Common myeloid progenitor, CD34-positive (primary cell): ENCODE measurements at regions not wholly inside any gene's neighbourhood (a gene's known extent, or its start where the extent isn't known, plus 50 kb on each side); places are given as distances from the start of the nearest gene placed in this dataset.

ENCODE experiments used
- CTCF ChIA-PET: fragments of 350-600 bp; sonication (Branson Sonifier 250); formaldehyde crosslinking; loops from one replicate; lab custom pipeline; 2021; ENCODE audit warnings: antibody characterized with exemption; lab: Charles Lee
- POLR2A ChIA-PET: fragments of 350-600 bp; sonication (Branson Sonifier 250); formaldehyde crosslinking; loops from one replicate; lab custom pipeline; 2021; ENCODE audit warnings: antibody characterized with exemption; lab: Charles Lee
- DNase-seq, 3 donors: peaks; one replicate each; pipeline versions ENCODE4 v3.0.0 to v3.0.0-alpha.2; 2013
- H3K27ac ChIP-seq, 2 experiments: 1 replicate in 1 of 2; 2 replicates in 1 of 2; pipeline ENCODE4 v1.7.0; 2013; ENCODE audit warnings: inconsistent platforms in 2 of 2, low read length in 2 of 2, mild to moderate bottlenecking in 2 of 2, low read depth in 1 of 2, moderate library complexity in 1 of 2; ENCODE audit not compliant: severe bottlenecking in 2 of 2, insufficient read depth in 1 of 2, poor library complexity in 1 of 2
- H3K27me3 ChIP-seq, 5 experiments: replicated peaks in 2 of 5; 1 replicate in 3 of 5; 2 replicates in 2 of 5; pipeline versions ENCODE4 v1.6.1 to v1.7.0; 2013; ENCODE audit warnings: low read length in 4 of 5, mild to moderate bottlenecking in 2 of 5, moderate library complexity in 2 of 5, inconsistent platforms in 1 of 5; ENCODE audit not compliant: insufficient read depth in 5 of 5, control insufficient read depth in 4 of 5
- H3K36me3 ChIP-seq, 4 experiments: 1 replicate in 2 of 4; 2 replicates in 2 of 4; pipeline versions ENCODE4 v1.6.1 to v1.7.0; 2013; ENCODE audit warnings: low read length in 3 of 4, control low read depth in 1 of 4, mild to moderate bottlenecking in 1 of 4; ENCODE audit not compliant: control insufficient read depth in 4 of 4, insufficient read depth in 4 of 4
- H3K4me1 ChIP-seq, 4 experiments: 1 replicate in 3 of 4; 2 replicates in 1 of 4; pipeline versions ENCODE4 v1.6.1 to v1.7.1; 2013; ENCODE audit warnings: low read length in 3 of 4, mild to moderate bottlenecking in 3 of 4, control low read depth in 1 of 4, inconsistent platforms in 1 of 4, moderate library complexity in 1 of 4; ENCODE audit not compliant: control insufficient read depth in 4 of 4, insufficient read depth in 4 of 4; ENCODE audit errors: control extremely low read depth in 1 of 4
- H3K4me3 ChIP-seq, 7 experiments: 1 replicate in 4 of 7; 2 replicates in 3 of 7; pipeline versions ENCODE4 v1.5.1 to v1.7.0; 2013; ENCODE audit warnings: mild to moderate bottlenecking in 7 of 7, low read length in 6 of 7, moderate library complexity in 6 of 7, inconsistent platforms in 2 of 7, low read depth in 2 of 7, control low read depth in 1 of 7; ENCODE audit not compliant: insufficient read depth in 4 of 7, control insufficient read depth in 1 of 7; ENCODE audit errors: extremely low read depth in 1 of 7
- H3K9me3 ChIP-seq, 5 experiments: 1 replicate in 4 of 5; 2 replicates in 1 of 5; pipeline versions ENCODE4 v1.6.1 to v1.7.1; 2013; ENCODE audit warnings: low read length in 4 of 5, mild to moderate bottlenecking in 2 of 5, inconsistent platforms in 1 of 5, low read depth in 1 of 5, moderate library complexity in 1 of 5; ENCODE audit not compliant: control insufficient read depth in 4 of 5, insufficient read depth in 2 of 5; ENCODE audit errors: control extremely low read depth in 1 of 5
- WGBS: methylation state at CpG from one replicate; pipeline ENCODE4 v1.1.5; 2013; ENCODE audit not compliant: insufficient coverage; 5-methylcytosine and 5-hydroxymethylcytosine counted together

DNA sequence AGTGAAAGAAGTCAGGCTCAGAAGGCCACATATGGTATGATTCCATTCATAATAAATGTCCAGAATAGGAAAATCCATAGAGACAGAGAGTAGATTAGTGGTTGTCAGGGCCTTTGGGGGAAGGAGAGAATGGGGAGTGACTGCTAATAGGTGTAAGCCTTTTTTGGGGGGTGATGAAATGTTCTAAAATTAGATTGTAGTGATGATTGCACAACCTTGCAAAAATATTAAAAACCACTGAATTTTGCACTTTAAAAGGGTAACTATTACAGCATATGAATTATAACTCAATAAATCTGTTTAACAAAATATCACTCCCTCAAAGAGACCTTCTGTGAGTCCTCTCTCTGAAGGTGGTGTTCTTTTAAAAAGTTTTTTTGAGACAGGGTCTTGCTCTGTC is 72.3 kb upstream of the GRK3 start:
- ChIA-PET POLR2A (no interaction called here), CTCF (no interaction called here)
- Histone ChIP-seq H3K4me1 (peaks cover 11 to 32% (median 30%) of the 10 kb centered on the region in 4 experiments), H3K36me3 (peaks cover 0 to 7% (median under 1%) of the 10 kb centered on the region in 4 experiments), H3K27ac (no peak overlapping the region), H3K4me3 (peak overlapping the region in 1 of 7 experiments; percentile 43), H3K9me3 (peaks cover 0 to 3% (median 0%) of the 10 kb centered on the region in 5 experiments), H3K27me3 (peaks cover 0 to 9% (median 2%) of the 10 kb centered on the region in 5 experiments)
- no peak for DNase-seq

DNA sequence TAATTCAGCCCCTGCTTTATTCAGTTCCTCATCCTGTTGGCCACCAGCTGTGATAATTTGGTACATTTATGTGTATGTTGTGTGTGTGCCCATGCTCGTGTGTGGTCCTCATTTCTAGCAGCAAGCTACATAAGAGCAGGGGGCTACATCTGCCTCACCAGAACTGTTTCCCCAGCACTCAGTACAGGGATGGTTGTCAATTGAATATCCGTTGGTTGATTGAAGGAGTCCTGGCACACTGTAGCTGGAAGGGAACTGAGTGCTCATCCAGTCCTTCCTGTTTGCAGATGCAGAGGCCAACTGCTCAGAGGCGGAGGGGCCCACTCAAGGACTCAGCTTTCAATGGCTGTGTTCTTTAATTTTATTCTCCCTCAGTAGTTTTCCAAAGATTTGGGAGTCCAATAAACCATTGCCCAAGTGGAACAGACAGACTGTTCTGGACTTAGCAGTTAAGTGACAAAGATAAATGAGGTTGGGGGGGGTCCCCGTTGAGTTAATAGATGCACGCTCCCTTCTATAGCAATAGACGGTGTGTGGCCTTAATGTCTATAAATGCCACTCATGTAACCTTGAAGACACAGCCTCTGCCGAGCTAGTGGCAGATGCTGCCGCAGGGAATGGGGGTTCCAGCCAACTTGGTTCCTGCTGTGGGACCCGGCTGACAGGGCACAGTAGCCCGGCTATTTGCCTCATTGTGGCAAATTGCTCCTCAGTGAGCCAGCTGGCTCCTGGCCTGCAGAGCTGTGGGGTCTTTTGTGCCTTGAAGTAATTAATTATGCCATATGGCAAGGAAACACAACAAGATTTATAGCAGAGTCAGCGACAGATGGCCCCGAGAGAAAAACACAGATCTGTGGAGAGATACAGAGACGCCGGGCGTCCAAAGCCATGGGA is 71.4 kb upstream of the GRK3 start:
- peaks cover 0 to 7% (median under 1%) of the 10 kb centered on the region in 4 experiments for H3K36me3 ChIP-seq
- peaks cover 0 to 3% (median 0%) of the 10 kb centered on the region in 5 experiments for H3K9me3 ChIP-seq
- peak overlapping the region in 4 of 7 experiments; percentile 3 to 50 (median 42) for H3K4me3 ChIP-seq
- WGBS = 3% methylated on average over 10 of the region's 15 CpGs
- ChIA-PET POLR2A (interaction anchor here (1.2 kb wide), 1 partner anchor 8 kb away, joined by 3 read pairs; no protein-coding TSS in a partner anchor), CTCF (no interaction called here)
- DNase-seq = peak in 2 of 3 donors; percentile 87 to 93
- H3K4me1 ChIP-seq = peaks cover 11 to 32% (median 30%) of the 10 kb centered on the region in 4 experiments
- H3K27me3 ChIP-seq = peaks cover 0 to 10% (median 4%) of the 10 kb centered on the region in 5 experiments
- no peak overlapping the region for H3K27ac ChIP-seq

DNA sequence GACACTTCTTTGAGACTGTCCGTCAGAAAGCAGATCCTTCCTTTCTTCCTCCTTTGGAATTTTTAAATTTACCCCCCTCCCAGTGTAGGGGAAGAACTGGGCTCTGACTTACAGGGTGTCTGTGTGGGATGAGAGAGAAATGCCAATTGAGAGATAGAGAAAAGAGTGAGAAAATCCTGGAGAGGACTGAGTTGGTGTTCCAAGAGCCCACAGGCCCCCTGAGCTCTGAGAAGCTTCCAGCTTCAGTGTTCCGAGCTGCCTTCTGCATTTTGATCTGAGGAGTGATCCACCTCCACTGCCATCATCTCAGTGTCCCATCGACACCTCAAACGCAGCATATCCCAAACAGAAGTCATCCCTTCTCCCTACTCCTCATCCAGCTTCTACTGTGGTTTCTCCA is 70.7 kb upstream of the GRK3 start:
- 50% methylated on average over 3 of the region's 4 CpGs for WGBS
- H3K9me3 ChIP-seq = peaks cover 0 to 3% (median 0%) of the 10 kb centered on the region in 5 experiments
- H3K27me3 ChIP-seq = peaks cover 0 to 12% (median 4%) of the 10 kb centered on the region in 5 experiments
- peaks cover 11 to 32% (median 30%) of the 10 kb centered on the region in 4 experiments for H3K4me1 ChIP-seq
- H3K4me3 ChIP-seq = peak overlapping the region in 3 of 7 experiments; percentile 37 to 50 (median 48)
- peak in 1 of 3 donors; percentile 11 for DNase-seq
- CTCF ChIA-PET = no interaction called here
- POLR2A ChIA-PET = interaction anchor here (1.2 kb wide), 1 partner anchor 9 kb away, joined by 3 read pairs; no protein-coding TSS in a partner anchor
- no peak overlapping the region for H3K27ac ChIP-seq
- H3K36me3 ChIP-seq = peaks cover 0 to 7% (median under 1%) of the 10 kb centered on the region in 4 experiments

DNA sequence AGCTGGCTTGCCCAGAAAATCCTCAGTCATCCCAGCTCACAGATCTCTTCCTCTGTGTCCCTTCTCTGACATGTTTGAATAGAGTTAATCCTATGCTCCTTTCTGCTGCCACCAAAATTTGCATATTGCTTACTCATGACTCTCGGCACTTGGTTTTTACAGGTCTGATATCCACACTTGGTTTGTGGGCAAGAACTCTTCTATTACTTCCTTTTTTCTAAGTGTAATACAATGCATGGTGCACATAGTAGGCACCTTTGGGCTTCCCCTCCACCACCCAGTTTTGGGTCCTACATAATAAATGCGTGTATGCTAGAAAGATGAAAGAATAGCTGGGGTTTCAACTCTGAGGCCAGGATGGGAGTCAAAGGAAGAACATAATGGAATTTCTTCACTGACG is 69.7 kb upstream of the GRK3 start:
- POLR2A ChIA-PET = no interaction called here
- CTCF ChIA-PET = interaction anchor here (1.1 kb wide), 1 partner anchor 37 kb away, joined by 3 read pairs; no protein-coding TSS in a partner anchor
- Histone ChIP-seq H3K36me3 (peaks cover 0 to 7% (median under 1%) of the 10 kb centered on the region in 4 experiments), H3K27ac (no peak overlapping the region), H3K4me1 (peaks cover 11 to 32% (median 30%) of the 10 kb centered on the region in 4 experiments), H3K27me3 (peaks cover 0 to 12% (median 4%) of the 10 kb centered on the region in 5 experiments), H3K9me3 (peaks cover 0 to 3% (median 0%) of the 10 kb centered on the region in 5 experiments), H3K4me3 (no peak overlapping the region)
- WGBS = 0% methylated on average over 2 of the region's 3 CpGs
- DNase-seq = peak; percentile 56 to 93 (median 92)

DNA sequence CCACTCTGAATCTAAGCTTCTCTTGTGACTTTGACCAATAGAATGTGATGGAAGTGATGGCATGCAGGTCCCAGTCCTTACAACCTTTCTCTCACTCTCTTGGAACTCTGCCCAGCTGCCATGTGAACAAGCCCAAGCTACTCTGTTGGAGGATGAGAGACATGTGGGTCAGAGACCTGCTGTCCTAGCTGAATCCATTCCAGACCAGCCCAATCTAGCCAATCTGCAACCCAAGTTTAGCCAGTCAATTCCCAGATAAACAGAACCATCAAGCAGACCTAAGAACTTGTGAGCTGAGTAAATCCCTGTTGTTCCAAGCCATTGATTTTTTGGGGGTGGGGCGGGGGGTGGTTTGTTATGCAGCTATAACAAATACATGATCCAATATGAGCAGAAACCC is 69.2 kb upstream of the GRK3 start:
- Histone ChIP-seq H3K4me1 (peaks cover 11 to 32% (median 30%) of the 10 kb centered on the region in 4 experiments), H3K9me3 (no peaks in the 10 kb centered on the region), H3K36me3 (peaks cover 0 to 3% (median under 1%) of the 10 kb centered on the region in 4 experiments), H3K27ac (no peak overlapping the region), H3K27me3 (peaks cover 0 to 12% (median 4%) of the 10 kb centered on the region in 5 experiments), H3K4me3 (no peak overlapping the region)
- POLR2A ChIA-PET = no interaction called here
- DNase-seq = peak in 2 of 3 donors; percentile 28 to 33
- no CpG with 5 or more reads among the region's 1 CpG for WGBS
- CTCF ChIA-PET = interaction anchor here (1.1 kb wide), 1 partner anchor 37 kb away, joined by 3 read pairs; no protein-coding TSS in a partner anchor

DNA sequence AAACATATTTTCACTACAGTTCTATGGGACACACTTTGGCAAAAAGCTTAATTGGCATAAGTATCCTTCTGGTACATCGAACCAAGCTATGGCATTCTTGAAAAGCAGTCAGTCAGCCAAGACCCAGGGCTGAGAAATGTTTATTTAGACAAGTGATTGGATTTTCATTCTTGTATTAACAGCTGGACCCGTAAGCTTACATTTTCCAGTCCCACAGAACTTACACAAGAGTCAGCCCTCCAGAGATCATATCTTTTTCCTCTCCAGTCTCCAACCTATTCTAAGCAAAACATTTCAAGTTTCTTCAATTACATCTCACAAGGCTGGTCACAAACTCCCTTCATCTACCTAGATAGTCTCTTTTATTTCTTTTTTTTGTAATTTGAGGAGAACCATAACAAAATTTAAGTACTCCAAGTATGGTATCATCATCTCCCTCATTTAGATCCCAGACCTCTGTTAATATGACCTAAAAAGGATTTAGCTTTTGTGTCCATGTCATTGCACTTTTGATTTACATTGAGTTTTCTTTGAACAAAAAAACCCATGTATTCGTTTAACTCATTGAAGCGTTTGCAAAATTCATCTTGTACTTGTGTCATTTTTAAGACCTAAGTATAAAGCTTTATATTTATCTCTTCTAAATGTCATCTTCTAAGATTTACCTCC is 67.9 kb upstream of the GRK3 start:
- Histone ChIP-seq H3K36me3 (no peaks in the 10 kb centered on the region), H3K4me3 (no peak overlapping the region), H3K9me3 (no peaks in the 10 kb centered on the region), H3K27ac (no peak overlapping the region), H3K4me1 (peaks cover 11 to 32% (median 30%) of the 10 kb centered on the region in 4 experiments), H3K27me3 (peaks cover 0 to 12% (median 4%) of the 10 kb centered on the region in 5 experiments)
- POLR2A ChIA-PET = no interaction called here
- CTCF ChIA-PET = no interaction called here
- no peak for DNase-seq
- 100% methylated on average over 1 of the region's 4 CpGs for WGBS
